ENCODE measurements at regions not wholly inside any gene's neighbourhood (a gene's known extent, or its start where the extent isn't known, plus 50 kb on each side); places are given as distances from the start of the nearest gene placed in this dataset.

DNA sequence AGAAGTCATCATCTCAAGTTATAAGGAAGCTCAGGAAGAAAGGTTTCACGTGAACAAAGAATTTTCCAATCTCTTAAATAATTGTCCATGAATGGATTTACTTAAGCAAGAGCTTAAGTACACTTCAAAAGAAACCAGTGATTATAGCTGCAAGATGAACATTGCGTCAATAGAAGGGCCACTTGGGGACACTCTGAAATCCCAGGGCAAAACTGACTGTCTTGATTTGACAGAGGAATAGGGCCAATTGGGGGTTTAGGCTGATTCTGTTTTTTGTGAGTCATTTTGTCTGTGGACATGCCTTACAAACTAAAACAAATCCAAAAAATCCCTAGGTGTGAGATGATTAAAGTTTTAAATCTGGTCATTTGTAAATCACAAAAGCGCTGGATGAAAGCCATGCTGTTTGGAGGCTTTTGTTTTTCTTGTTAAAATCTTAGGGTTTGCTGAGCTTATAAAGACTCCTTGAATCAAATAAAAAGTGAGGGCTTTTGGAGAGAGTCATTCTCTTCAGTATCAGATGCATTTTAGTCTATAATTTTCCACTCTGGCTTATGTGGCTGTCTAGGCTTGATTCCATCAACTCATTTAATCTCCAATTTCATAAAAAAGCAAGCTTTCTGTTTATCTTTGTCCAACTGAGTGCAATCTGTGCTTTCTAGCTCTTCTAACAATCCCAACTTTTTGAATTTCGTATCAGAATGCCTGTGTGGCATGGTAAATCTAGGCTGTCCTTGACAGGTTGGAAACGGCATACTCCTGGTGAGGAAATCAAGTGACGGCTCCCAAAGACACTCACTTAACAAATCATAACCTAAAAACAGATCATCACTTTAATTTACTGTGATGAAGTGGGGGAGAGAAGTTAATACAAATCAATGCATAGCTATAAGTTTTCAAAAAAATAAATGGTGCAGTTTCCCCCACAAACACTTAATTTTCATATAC lies 98.2 kb upstream of the SOX9 start:
- Histone ChIP-seq H3K36me3 (ENCODE audit: control insufficient read depth in 2 of 4, insufficient read depth in 4 of 4, low read length in 3 of 4) (no peaks in the 10 kb centered on the region), H2BK15ac (ENCODE audit: low read length) (no peak overlapping the region), H4K91ac (replicated peaks; ENCODE audit: insufficient read length, low read length) (no peak overlapping the region), H3K27ac (ENCODE audit: low read depth, low read length) (no peak overlapping the region), H2AK5ac (ENCODE audit: low read depth, low read length) (no peak overlapping the region), H3K14ac (ENCODE audit: insufficient read length) (no peak overlapping the region), H3K79me1 (ENCODE audit: low read depth, low read length) (no peaks in the 10 kb centered on the region), H2BK20ac (ENCODE audit: low read length) (no peak overlapping the region), H3K79me2 (ENCODE audit: control insufficient read depth in 1 of 2, insufficient read depth in 2 of 2, low read length in 2 of 2) (no peaks in the 10 kb centered on the region), H4K20me1 (replicated peaks in 1 of 2; ENCODE audit: control insufficient read depth in 1 of 2, insufficient read depth in 2 of 2, low read length in 2 of 2) (no peaks in the 10 kb centered on the region), H2BK120ac (replicated peaks; ENCODE audit: low read depth, low read length) (no peak overlapping the region), H3K56ac (replicated peaks; ENCODE audit: insufficient read length, low read depth, low read length) (no peak overlapping the region), H3K18ac (ENCODE audit: extremely low read depth, low read length) (no peak overlapping the region), H3K4me2 (ENCODE audit: insufficient read depth in 1 of 2, low read depth in 2 of 2, low read length in 2 of 2) (no peak overlapping the region), H3K4ac (replicated peaks; ENCODE audit: insufficient read length, low read depth, low read length) (no peak overlapping the region), H2AFZ (ENCODE audit: low read length) (no peak overlapping the region), H4K5ac (ENCODE audit: insufficient read length, low read depth, low read length) (no peak overlapping the region), H3K9ac (replicated peaks in 1 of 4; ENCODE audit: extremely low read depth in 1 of 4, low read depth in 3 of 4, low read length in 3 of 4) (no peak overlapping the region), H4K8ac (ENCODE audit: extremely low read depth, insufficient read depth, low read length) (no peak overlapping the region), H3K27me3 (replicated peaks in 1 of 4; ENCODE audit: control insufficient read depth in 3 of 4, extremely low read depth in 1 of 4, insufficient read depth in 3 of 4, low read length in 3 of 4) (no peaks in the 10 kb centered on the region; a peak in 1 of 7 replicates), H3K23ac (ENCODE audit: insufficient read length) (no peak overlapping the region), H2BK12ac (ENCODE audit: low read depth, low read length) (no peak overlapping the region), H2BK5ac (ENCODE audit: low read depth, low read length) (no peak overlapping the region), H3K4me3 (ENCODE audit: extremely low read depth in 1 of 4, insufficient read depth in 2 of 4, low read depth in 3 of 4, low read length in 4 of 4) (no peak overlapping the region), H3K23me2 (ENCODE audit: low read depth, low read length) (no peaks in the 10 kb centered on the region), H3K4me1 (replicated peaks in 1 of 4; ENCODE audit: control insufficient read depth in 3 of 4, insufficient read depth in 4 of 4, low read length in 3 of 4) (peaks cover 0 to 2% (median 0%) of the 10 kb centered on the region in 4 experiments; a peak in 1 of 7 replicates), H3K9me3 (ENCODE audit: insufficient read depth in 2 of 2, low read depth in 1 of 2, low read length in 1 of 2) (no peaks in the 10 kb centered on the region)
- CTCF ChIA-PET (ENCODE audit: partially characterized antibody) = no interaction called here
- WGBS, 2 experiments (ENCODE audit: extremely low coverage in 1 of 2, insufficient coverage in 1 of 2, insufficient read length in 1 of 2, insufficient replicate concordance in 2 of 2, low coverage in 1 of 2, low lambda C conversion rate in 2 of 2, missing lambda C conversion rate in 1 of 2) = 85% methylated on average over 6 of the region's 6 CpGs; no CpG with 5 or more reads in 1 of the 2 experiments
- FAIRE-seq (no peak), DNase-seq (ENCODE audit: low read depth in 1 of 2, low spot score in 2 of 2) (no peak)
- POLR2A ChIA-PET (ENCODE audit: partially characterized antibody) = interaction anchor here (0.7 kb wide), 1 partner anchor 43 kb away, joined by 3 read pairs; no protein-coding TSS in a partner anchor
- TF ChIP-seq CBX8 (IDR thresholded peaks at IDR 0.05; ENCODE audit: borderline replicate concordance, low read depth, low read length) (no peak), TEAD4 (IDR thresholded peaks at IDR 0.05; ENCODE audit: low read depth, low read length) (no peak), SIN3A (conservative IDR thresholded peaks at IDR 0.05 in 1 of 2, IDR thresholded peaks at IDR 0.05 in 1 of 2; ENCODE audit: low read depth in 1 of 2, low read length in 2 of 2) (no peak), SP4 (IDR thresholded peaks at IDR 0.05; ENCODE audit: low read length) (no peak), SP2 (IDR thresholded peaks at IDR 0.05; ENCODE audit: low read length) (no peak), TAF7 (optimal IDR thresholded peaks at IDR 0.05; ENCODE audit: borderline replicate concordance, low read depth, low read length) (no peak), GTF2F1 (IDR thresholded peaks at IDR 0.05; ENCODE audit: borderline replicate concordance, low read depth, low read length) (no peak), MAFK (IDR thresholded peaks at IDR 0.05; ENCODE audit: low read depth, low read length) (no peak), TCF12 (IDR thresholded peaks at IDR 0.05; ENCODE audit: low read depth, low read length) (no peak), CHD1 (IDR thresholded peaks at IDR 0.05; ENCODE audit: low read depth, low read length) (no peak)
- TF ChIP-seq, protein P1, sequence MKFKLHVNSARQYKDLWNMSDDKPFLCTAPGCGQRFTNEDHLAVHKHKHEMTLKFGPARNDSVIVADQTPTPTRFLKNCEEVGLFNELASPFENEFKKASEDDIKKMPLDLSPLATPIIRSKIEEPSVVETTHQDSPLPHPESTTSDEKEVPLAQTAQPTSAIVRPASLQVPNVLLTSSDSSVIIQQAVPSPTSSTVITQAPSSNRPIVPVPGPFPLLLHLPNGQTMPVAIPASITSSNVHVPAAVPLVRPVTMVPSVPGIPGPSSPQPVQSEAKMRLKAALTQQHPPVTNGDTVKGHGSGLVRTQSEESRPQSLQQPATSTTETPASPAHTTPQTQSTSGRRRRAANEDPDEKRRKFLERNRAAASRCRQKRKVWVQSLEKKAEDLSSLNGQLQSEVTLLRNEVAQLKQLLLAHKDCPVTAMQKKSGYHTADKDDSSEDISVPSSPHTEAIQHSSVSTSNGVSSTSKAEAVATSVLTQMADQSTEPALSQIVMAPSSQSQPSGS (IDR thresholded peaks at IDR 0.05; ENCODE audit: low read length) = no peak
